ENCODE measurements at regions not wholly inside any gene's neighbourhood (a gene's known extent, or its start where the extent isn't known, plus 50 kb on each side); places are given as distances from the start of the nearest gene placed in this dataset.

DNA sequence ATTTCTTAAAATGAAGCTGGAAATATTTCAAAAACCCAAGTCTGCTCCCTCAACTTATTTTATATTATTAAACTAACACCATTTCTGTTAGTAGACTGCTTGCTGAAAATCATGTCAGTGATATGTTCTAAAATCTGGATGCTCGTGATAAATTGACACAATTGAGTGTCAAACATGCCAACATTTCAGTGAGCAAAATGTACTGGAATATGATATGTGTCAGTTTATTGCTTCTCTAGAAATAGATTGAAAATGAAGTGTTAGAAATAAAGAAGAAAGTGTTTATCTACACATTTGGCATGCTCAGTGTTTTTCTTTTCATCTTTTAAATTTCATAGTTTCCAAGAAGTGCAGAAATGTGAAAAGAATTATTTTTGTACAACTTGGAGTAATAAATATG is 624.6 kb downstream of the SI start:
- no peak overlapping the region for H3K4me3 ChIP-seq (ENCODE audit: low read depth, low read length)
- TF ChIP-seq, protein P1, sequence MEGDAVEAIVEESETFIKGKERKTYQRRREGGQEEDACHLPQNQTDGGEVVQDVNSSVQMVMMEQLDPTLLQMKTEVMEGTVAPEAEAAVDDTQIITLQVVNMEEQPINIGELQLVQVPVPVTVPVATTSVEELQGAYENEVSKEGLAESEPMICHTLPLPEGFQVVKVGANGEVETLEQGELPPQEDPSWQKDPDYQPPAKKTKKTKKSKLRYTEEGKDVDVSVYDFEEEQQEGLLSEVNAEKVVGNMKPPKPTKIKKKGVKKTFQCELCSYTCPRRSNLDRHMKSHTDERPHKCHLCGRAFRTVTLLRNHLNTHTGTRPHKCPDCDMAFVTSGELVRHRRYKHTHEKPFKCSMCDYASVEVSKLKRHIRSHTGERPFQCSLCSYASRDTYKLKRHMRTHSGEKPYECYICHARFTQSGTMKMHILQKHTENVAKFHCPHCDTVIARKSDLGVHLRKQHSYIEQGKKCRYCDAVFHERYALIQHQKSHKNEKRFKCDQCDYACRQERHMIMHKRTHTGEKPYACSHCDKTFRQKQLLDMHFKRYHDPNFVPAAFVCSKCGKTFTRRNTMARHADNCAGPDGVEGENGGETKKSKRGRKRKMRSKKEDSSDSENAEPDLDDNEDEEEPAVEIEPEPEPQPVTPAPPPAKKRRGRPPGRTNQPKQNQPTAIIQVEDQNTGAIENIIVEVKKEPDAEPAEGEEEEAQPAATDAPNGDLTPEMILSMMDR (IDR thresholded peaks at IDR 0.05; ENCODE audit: insufficient read depth, low read depth, low read length): no peak
- DNase-seq (ENCODE audit: low read depth): no peak

DNA sequence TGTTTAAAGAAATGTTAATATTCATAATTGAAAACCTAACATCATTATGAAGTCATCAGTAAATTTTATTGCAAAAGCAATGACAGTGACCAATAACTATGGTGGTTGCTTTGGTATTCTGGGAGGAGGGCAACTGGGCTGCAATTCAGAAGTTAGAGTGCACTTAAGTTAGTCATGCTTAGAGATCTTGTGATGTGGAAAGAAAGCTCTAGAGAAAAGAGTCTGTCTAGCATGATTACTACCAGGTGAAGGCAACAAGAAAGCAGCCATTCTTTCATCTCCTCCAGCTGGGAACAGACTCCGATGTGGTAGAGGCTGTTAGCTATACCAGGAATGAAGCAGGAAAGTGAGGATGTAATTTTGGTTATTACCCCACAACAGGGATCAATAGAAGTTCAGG is 625.6 kb downstream of the SI start:
- no peak overlapping the region for H3K4me3 ChIP-seq (ENCODE audit: low read depth, low read length)
- no peak for DNase-seq (ENCODE audit: low read depth)
- TF ChIP-seq, protein P1 (IDR thresholded peaks at IDR 0.05; ENCODE audit: insufficient read depth, low read depth, low read length): no peak

DNA sequence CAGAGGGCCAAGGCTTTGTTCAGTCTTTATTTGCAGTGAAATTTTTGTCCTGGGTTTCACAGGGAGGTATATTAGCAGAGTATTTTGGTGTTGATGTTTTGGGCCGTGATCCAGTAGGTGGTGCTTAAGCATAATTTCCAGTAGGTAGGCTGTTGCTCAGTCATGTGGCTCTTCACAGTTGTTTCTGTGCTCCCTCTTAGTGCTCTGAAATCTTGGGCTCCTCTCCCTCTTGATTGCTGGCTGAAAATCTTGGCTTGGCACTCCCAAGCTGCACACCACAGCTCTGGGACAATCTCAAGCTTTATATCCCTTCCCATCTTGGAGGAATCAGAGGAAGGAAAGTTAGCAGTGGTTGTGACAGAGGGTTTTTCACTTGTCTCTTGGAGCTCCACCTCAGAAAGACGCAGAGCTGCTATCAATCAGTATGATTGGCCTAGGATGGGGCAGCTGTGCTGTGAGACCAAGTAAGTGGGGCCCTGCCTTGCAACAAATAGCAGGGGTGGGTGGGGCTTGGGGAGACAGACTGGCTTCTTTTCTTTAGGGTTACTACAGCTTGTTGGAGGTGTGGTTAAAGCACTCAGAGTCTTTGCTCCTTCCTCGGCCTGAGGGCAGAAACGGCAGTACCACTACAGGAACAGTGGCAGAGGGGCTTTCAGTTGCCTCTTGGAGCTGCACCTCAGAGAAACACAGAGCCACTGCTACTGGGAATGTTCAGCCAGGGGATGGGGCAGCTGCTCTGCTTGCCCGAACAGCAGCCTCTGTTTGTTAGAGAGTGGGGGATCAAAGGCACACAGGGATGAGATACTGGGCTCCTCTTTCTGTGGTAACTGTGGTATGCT is 627.0 kb downstream of the SI start:
- TF ChIP-seq, protein P1 (IDR thresholded peaks at IDR 0.05; ENCODE audit: insufficient read depth, low read depth, low read length): no peak
- H3K4me3 ChIP-seq (ENCODE audit: low read depth, low read length): no peak overlapping the region
- DNase-seq (ENCODE audit: low read depth): no peak

DNA sequence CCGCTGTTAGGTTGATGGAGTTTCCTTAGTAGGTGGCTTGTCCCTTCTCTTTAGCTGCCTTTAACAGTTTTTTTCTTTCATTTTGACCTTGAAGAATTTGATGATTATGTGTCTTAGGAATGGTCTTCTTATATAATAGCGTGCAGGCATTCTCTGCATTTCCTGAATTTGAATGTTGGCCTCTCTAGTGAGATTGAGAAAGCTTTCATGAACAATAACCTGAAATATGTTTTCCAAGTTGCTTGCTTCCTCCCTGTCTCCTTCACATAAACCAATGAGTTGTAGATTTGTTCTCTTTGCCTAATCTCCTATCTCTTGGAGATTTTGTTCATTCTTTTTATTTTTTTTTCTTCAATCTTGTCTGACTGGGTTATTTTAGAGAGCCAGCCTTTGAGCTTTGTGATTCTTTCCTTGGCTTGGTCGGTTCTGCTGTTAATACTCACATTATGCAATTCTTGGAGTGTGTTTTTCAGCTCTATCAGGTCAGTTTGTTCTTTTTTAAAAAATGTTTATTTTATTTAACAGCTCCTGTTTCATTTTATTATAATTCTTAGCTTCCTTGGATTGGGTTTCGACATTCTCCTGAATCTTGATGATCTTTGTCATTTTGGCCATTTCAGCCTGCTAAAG is 627.9 kb downstream of the SI start:
- TF ChIP-seq, protein P1 (IDR thresholded peaks at IDR 0.05; ENCODE audit: insufficient read depth, low read depth, low read length): no peak
- DNase-seq (ENCODE audit: low read depth): peak; percentile 27
- H3K4me3 ChIP-seq (ENCODE audit: low read depth, low read length): no peak overlapping the region

DNA sequence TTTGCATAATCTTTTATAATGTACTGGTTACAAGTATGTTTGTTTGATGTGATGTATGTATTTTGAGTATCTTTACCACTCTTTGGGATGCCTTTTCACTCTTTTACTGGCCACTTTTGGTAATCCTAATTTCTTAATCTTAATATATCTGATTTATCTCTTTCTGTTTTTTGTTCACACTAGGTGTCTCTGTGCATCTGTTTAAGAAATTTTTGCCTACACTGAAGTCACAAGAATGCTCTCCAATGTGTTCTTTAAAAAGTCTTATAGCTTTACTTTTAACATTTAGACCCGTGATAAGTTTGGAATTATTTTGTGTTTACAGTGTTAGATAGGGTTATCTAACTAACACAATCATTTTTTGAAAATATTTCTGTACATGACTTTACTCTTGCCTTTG is 659.1 kb downstream of the SI start:
- no peak for DNase-seq (ENCODE audit: low read depth)
- TF ChIP-seq, protein P1 (IDR thresholded peaks at IDR 0.05; ENCODE audit: insufficient read depth, low read depth, low read length): no peak
- H3K4me3 ChIP-seq (ENCODE audit: low read depth, low read length): no peak overlapping the region

DNA sequence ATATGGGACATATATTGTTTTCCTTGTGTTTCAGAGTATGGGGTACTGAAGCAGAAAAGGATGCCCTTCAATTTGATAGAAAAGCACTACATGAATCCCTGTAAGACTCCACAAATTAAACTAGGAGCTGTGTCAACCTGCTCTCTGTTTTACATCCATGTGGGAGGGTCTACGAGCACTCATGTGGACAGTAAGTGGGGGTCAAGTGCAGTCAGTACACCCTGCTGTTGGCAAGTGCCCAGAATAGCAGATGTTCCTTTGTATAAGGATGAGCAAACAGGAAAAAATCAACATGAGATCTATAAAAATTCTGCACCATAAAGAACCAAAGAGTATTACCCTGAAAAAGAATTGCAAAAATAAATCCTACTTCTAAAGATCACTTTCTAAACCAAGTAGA is 659.9 kb downstream of the SI start:
- DNase-seq (ENCODE audit: low read depth): no peak
- no peak overlapping the region for H3K4me3 ChIP-seq (ENCODE audit: low read depth, low read length)
- TF ChIP-seq, protein P1 (IDR thresholded peaks at IDR 0.05; ENCODE audit: insufficient read depth, low read depth, low read length): no peak
